Heart left ventricle (tissue), 13 donors: ENCODE measurements at regions not wholly inside any gene's neighbourhood (a gene's known extent, or its start where the extent isn't known, plus 50 kb on each side); places are given as distances from the start of the nearest gene placed in this dataset.

ENCODE experiments used
- CTCF ChIP-seq, 12 donors: fragments of 200-600 bp; sonication (generic) in 4 of 12; IDR thresholded peaks; one replicate each; pipeline versions ENCODE4 v1.5.0 to v1.8.0; 2018 to 2022; ENCODE audit warnings: antibody characterized with exemption in 12 of 12, mild to moderate bottlenecking in 5 of 12
- POLR2A ChIP-seq, 2 donors: fragments of 450-650 bp; IDR thresholded peaks; one replicate each; pipeline ENCODE4 v1.6.1; 2017; ENCODE audit warnings: antibody characterized with exemption in 2 of 2, mild to moderate bottlenecking in 2 of 2, moderate library complexity in 2 of 2
- donor health status: ischemic (EF 13 %, LVEDD 7.1; RV severe dilation, severe dysfunction).
- donor health status: DM: no; HTN: yes; CAD: no.
- donor health status: DM: no; HTN: no; CAD: no.
- donor health status: ischemic (EF 25% LVEDD 6.9; RV normal size, moderate dysfunction).
- donor health status: ischemic (EF 25% LVEDD 5.7; RV mildly dilated, moderate dysfunction).
- donor health status: ischemic (EF 35%, LVEDD 5.7; RV mildly dilated, moderate dysfunction).
- donor health status: nonischemic (EF 11% LVEDD 7.7; RV severe dilation, severe dysfunction).
- donor health status: DM: yes; HTN: yes; CAD: no.
- donor health status: PGD.
- donor health status: ischemic (EF 29% LVEDD 5.4; RV normal size, mild dysfunction).
- donor health status: nonischemic (EF 23%, LVEDD 6.1; RV moderate dilation, normal function).

GRCh38 chr17:56690441-56691291 is 97.2 kb downstream of the NOG start:
- TF ChIP-seq CTCF (IDR thresholded peaks at IDR 0.05) (no peak), POLR2A (IDR thresholded peaks at IDR 0.05) (no peak)
